Left forelimb (tissue), 1 donor: ENCODE measurements at regions not wholly inside any gene's neighbourhood (a gene's known extent, or its start where the extent isn't known, plus 50 kb on each side); places are given as distances from the start of the nearest gene placed in this dataset.
A peak's percentile ranks its signal among the peaks of the same experiment; 100 is the strongest.
"Not testable (repeated sequence)": the region's sequence is repeated elsewhere in the genome, so short reads cannot be mapped to it uniquely, and the experiment has no call there.

Experiments used
- DNase-seq: peaks from one replicate; pipeline ENCODE4 v3.0.0-alpha.2; 2018; ENCODE audit warnings: low spot score

DNA sequence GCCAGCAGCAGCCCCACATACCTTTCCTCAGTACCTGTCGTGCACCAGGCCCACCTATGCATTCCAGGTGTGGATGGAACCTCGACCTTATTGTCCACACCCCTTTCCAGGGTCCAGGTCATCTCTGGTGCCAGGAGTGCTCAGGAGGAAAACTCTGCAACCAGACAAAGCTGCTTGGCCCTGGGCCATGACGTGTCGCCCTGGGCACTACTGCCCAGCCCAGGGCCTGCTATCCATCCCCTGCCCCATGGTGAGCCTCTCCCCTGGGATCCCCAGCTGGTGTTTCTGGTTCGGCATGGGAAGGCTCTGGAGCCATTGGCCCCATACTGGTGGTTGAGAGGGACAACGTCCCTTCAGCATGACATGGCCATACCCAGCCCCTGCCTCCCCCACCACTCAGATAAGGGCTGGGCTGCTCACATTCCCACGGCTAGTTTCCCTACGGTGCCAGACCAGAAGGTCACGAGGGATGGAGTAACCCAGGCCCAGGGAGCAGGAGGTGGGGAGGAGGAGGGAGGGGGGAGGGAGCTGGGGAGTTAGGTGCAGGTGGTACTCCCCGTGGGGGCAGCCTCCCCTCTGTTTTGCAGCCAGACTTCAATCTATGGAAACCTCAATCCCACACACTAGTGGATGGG, 123.2 kb upstream of the MTLN start:
- not testable (repeated sequence) for DNase-seq

DNA sequence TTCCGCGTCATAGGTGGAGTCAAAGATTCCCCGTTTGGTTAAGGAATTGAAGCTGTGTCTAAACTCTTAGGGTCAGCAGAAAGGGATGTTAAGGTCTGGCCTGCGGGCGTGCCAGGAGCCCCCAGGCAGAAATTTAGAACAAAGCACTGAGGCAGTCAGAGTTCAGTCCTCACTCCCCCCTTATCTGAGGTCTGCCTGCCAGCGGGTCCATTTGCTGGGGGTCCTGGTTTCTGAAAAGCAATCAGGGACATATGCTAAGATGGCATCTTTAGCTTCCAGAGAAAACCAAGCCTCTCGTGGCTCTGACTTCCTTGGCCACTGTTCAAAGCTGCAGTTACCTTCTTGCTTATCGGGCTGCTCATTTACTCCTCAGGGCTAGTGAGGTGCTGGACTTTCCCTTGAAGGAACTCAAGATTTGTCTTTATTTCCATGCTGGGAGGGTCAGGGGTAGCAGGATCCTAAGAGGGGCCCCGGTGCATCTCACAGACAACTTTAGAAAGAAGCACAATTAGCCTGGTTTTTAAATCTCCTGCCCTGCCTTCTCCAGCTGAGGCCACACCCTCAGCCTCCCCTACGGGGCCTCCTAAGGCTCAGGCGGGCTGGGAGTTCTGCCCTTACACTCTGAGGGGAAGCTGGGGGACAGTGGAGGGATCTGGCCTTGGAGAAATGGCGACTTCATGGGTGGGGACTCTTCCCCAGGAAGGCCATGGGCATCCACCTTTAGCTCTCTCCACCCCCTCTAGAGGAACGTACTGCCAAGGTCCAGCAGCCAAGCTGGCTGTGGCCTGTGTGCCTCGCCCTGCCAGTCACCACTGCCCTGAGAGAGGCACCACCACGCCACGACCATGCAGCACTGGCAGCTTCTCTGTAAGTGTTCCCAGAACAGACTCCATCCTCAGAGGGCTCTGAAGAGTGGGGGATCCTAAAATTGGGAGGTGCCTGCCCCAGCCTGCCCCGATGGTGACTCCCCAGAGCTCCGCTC, 121.1 kb upstream of the MTLN start:
- not testable (repeated sequence) for DNase-seq

- DNase-seq: not testable (repeated sequence)
These were observed 119.3 kb upstream of the MTLN start for GRCh38 chr2:110331625-110332024.

- DNase-seq: not testable (repeated sequence)
These were observed 117.4 kb upstream of the MTLN start for GRCh38 chr2:110329760-110330159.

DNA sequence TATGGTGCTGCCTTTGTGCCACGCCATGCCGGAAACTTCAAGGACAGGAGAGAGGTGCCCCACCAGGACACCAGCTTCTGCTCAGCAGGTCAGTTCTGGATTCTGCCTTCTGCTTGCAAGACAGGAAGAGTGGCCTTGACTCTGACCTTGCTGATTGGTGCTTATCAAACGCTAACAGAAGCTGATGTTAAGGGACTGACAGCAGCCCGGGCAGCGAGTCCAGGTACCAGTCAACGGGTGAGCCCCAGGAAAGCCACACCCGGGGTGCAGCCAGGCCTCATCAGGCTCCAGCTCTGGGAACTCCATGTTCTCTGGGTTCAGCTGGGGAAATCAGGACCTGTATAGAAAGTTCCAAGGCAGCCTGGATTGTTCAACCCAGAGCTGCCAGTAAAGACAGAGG, 116.8 kb upstream of the MTLN start:
- DNase-seq: not testable (repeated sequence)

DNA sequence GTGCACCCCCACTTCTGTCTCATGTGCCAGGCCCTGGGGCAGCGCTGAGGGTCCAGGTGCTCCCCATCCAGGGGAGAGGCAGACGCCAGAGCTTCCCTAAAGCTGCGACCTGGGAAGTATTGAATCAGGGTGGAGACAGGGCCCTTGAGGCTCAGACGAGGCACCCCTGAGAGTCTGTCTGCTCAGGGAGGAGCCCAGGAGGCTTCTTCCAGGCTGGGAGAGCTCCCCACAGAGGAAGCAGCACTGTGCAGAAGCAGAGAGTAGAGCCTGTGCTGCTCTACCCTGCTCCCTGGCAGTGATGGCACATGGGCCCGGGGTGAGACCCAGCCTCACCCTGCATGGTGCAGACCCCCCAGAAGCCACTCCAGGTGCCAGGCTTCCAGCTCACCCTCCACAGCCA, 116.3 kb upstream of the MTLN start:
- DNase-seq: peak; percentile 22

DNA sequence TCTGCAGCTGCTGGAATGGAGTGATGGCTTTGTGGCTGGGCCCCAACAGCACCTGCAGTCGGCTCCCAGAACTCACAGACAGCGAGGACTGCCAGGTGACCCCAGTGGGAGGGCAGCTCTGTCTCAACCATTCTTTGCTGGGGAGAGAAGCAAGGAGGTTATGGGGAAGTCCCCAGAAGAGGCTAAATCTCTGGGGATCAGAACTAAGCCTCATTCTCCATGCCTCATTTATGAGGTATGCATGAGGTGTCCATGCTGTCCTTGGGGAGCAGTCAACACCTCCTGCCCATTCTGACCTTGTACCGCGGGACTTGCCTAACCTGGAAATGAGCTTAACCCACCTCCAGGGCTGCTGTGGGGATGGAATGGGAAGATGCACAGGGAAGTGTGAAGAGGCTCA, 111.5 kb upstream of the MTLN start:
- DNase-seq: not testable (repeated sequence)

GRCh38 chr2:110322535-110322934, 110.2 kb upstream of the MTLN start:
- DNase-seq: not testable (repeated sequence)

GRCh38 chr2:110320834-110321563, 108.7 kb upstream of the MTLN start:
- not testable (repeated sequence) for DNase-seq

- DNase-seq: not testable (repeated sequence)
These were observed 106.6 kb upstream of the MTLN start for GRCh38 chr2:110318898-110319297.

GRCh38 chr2:110317377-110317776, 105.0 kb upstream of the MTLN start:
- not testable (repeated sequence) for DNase-seq

DNA sequence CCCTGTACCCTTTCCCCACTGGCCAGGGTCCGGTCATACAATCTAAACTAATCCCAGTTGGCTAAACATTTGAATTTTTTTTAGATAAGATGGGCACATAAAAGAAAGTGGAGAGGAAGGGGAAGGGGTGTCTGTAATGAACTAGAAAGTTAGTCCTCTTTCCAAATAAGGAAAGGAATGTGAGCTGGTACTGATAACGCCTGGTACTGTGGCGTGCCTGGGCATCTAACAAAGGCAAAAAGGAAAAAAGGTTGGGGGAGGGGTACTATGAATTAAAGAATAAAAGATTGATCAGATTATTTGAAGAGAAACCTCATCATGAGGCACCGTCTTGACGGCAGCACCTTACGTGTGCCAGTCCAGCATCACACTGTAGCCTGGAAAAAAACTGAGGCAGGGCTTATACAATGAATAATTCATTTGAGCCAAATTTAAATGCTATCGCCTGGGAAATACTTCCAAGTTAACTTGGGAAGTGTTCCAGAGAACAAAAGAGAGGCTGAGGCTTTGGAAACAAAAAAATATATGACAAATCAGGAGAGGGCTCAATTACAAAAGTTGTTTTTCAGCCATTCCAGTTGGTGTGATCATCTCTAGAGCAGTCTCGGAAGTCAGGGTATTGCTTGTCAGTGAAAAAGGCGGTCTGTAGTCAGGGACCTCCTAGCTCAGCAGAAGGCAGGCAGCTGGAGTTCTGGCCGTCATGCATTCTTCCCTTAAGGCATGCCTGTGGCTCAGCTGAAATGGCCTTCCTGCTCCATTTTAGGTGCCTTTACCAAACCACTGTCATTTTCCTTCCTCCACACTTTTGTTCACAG, 103.9 kb upstream of the MTLN start:
- not testable (repeated sequence) for DNase-seq

DNA sequence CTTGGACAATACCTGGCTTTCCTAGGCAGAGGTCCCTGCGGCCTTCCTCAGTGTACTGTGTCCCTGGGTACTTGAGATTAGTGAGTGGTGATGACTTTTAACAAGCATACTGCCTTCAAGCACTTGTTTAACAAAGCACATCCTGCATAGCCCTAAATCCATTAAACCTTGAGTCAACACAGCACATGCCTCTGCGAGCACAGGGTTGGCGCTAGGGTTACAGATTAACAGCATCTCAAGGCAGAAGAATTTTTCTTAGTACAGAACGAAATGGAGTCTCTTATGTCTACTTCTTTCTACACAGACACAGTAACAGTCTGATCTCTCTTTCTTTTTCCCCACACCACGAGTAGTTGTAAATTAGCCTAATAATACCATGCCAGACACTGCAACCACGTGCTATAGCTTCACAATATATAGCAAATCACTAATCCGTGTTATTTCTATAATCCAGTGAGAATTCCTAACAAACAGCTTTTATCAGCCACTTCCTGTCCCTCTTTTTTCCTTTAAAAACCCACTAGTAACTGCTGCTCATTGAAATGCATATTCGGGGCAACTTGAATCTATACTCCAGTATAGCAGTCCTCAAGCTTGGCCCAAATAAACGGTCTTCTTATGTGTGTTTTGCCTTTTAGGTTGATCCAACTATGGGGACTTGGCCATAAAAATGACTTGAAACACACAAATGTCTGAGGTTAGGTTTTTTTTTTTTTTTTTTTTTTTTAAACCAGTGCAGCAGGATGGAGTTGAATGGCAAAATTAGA, 102.9 kb upstream of the MTLN start:
- not testable (repeated sequence) for DNase-seq

DNA sequence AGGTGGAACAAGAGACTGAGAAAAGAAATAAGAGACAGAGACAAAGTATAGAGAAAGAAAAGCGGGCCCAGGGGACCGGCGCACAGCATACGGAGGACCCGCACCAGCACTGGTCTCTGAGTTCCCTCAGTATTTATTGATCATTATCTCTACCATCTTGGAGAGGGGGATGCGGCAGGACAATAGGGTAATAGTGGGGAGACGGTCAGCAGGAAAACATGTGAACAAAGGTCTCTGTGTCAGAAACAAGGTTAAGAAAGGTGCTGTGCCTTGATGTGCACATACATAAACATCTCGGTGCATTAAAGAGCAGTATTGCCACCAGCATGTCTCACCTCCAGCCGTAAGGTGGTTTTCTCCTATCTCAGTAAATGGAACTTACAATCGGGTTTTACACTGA, 102.1 kb upstream of the MTLN start:
- DNase-seq: not testable (repeated sequence)

DNA sequence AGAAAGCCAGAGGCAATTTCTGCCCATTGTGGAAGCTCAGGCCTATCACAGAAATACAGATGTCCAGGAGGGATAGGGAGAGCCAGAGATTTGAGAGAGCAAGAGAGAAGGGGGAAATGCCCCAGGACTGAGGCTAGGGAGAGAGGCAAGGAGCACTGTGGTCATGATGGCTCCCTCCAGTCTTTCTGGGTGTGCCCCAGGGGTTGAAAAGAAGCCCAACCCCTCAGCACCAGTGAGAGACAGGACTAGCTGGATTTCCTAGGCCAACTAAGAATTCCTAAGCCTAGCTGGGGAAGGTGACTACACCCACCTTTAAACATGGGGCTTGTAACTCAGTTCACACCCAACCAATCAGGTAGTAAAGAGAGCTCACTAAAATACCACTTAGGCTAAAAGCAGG, 100.7 kb upstream of the MTLN start:
- DNase-seq: not testable (repeated sequence)

- DNase-seq: not testable (repeated sequence)
These were observed 99.5 kb upstream of the MTLN start for GRCh38 chr2:110311713-110312444.

GRCh38 chr2:110310988-110311475, 98.7 kb upstream of the MTLN start:
- DNase-seq: not testable (repeated sequence)

- DNase-seq: not testable (repeated sequence)
These were observed 96.4 kb upstream of the MTLN start for GRCh38 chr2:110308728-110309127.

GRCh38 chr2:110292807-110293206, 80.5 kb upstream of the MTLN start:
- DNase-seq: not testable (repeated sequence)
